ENCODE measurements at regions not wholly inside any gene's neighbourhood (a gene's known extent, or its start where the extent isn't known, plus 50 kb on each side); places are given as distances from the start of the nearest gene placed in this dataset.
"Not testable (repeated sequence)": the region's sequence is repeated elsewhere in the genome, so short reads cannot be mapped to it uniquely, and the experiment has no call there.

- no peak for DNase-seq (ENCODE audit: low read depth)
Observed at GRCh38 chr15:38614621-38615020, 50.0 kb upstream of the RASGRP1 start.

GRCh38 chr15:38617831-38618230 lies 53.2 kb upstream of the RASGRP1 start:
- no peak for DNase-seq (ENCODE audit: low read depth)

GRCh38 chr15:38618242-38618955 lies 53.8 kb upstream of the RASGRP1 start:
- DNase-seq (ENCODE audit: low read depth) = no peak

GRCh38 chr15:38620098-38620497 lies 55.5 kb upstream of the RASGRP1 start:
- no peak for DNase-seq (ENCODE audit: low read depth)

GRCh38 chr15:38620851-38621594 lies 56.4 kb upstream of the RASGRP1 start:
- DNase-seq (ENCODE audit: low read depth) = no peak

GRCh38 chr15:38622304-38622703 lies 57.7 kb upstream of the RASGRP1 start:
- DNase-seq (ENCODE audit: low read depth) = no peak

- DNase-seq (ENCODE audit: low read depth) = no peak
Observed at GRCh38 chr15:38622908-38623307, 58.3 kb upstream of the RASGRP1 start.

GRCh38 chr15:38623744-38624143 lies 59.1 kb upstream of the RASGRP1 start:
- no peak for DNase-seq (ENCODE audit: low read depth)

GRCh38 chr15:38624244-38625205 lies 59.9 kb upstream of the RASGRP1 start:
- DNase-seq (ENCODE audit: low read depth) = no peak

- DNase-seq (ENCODE audit: low read depth) = no peak
Observed at GRCh38 chr15:38625886-38626285, 61.3 kb upstream of the RASGRP1 start.

- DNase-seq (ENCODE audit: low read depth) = no peak
Observed at GRCh38 chr15:38626443-38627050, 61.9 kb upstream of the RASGRP1 start.

- DNase-seq (ENCODE audit: low read depth) = no peak
Observed at GRCh38 chr15:38627689-38628277, 63.2 kb upstream of the RASGRP1 start.

GRCh38 chr15:38631119-38632075 lies 66.8 kb upstream of the RASGRP1 start:
- DNase-seq (ENCODE audit: low read depth) = no peak

GRCh38 chr15:38635170-38635569 lies 70.6 kb upstream of the RASGRP1 start:
- DNase-seq (ENCODE audit: low read depth) = no peak

- no peak for DNase-seq (ENCODE audit: low read depth)
Observed at GRCh38 chr15:38636597-38636996, 72.0 kb upstream of the RASGRP1 start.

GRCh38 chr15:38638126-38638525 lies 73.5 kb upstream of the RASGRP1 start:
- DNase-seq (ENCODE audit: low read depth) = no peak

- no peak for DNase-seq (ENCODE audit: low read depth)
Observed at GRCh38 chr15:38638811-38639210, 74.2 kb upstream of the RASGRP1 start.

GRCh38 chr15:38642689-38643270 lies 78.2 kb upstream of the RASGRP1 start:
- no peak for DNase-seq (ENCODE audit: low read depth)

GRCh38 chr15:38644353-38644752 lies 79.7 kb upstream of the RASGRP1 start:
- DNase-seq (ENCODE audit: low read depth) = not testable (repeated sequence)

- DNase-seq (ENCODE audit: low read depth) = no peak
Observed at GRCh38 chr15:38646716-38647115, 82.1 kb upstream of the RASGRP1 start.

All from activated T-cell treated with anti-CD3 and anti-CD28 coated beads for 24 hours (primary cell).